HFF-Myc (cell line): ENCODE measurements at regions not wholly inside any gene's neighbourhood (a gene's known extent, or its start where the extent isn't known, plus 50 kb on each side); places are given as distances from the start of the nearest gene placed in this dataset.

Source experiments
- DNase-seq: peaks from one replicate; pipeline ENCODE4 v3.0.0-alpha.2; 2011; ENCODE audit warnings: low read depth; ENCODE audit errors: extremely low read depth
- H3K4me3 ChIP-seq: replicated peaks from 2 replicates; pipeline ENCODE4 v1.5.1; 2011; ENCODE audit warnings: low read depth, mild to moderate bottlenecking, control low read depth, low read length
- CTCF ChIP-seq: IDR thresholded peaks from 2 replicates; pipeline ENCODE4 v1.5.1; 2012; ENCODE audit warnings: mild to moderate bottlenecking, low read depth, low read length, control low read depth; ENCODE audit errors: missing control alignments

- TF ChIP-seq CTCF: no peak
- no peak overlapping the region for H3K4me3 ChIP-seq
- DNase-seq: no peak
Observed at GRCh38 chr2:2575870-2576386, 244.9 kb upstream of the MYT1L start.

- DNase-seq: no peak
- no peak for TF ChIP-seq CTCF
- H3K4me3 ChIP-seq: no peak overlapping the region
Observed at GRCh38 chr2:2575181-2575577, 244.1 kb upstream of the MYT1L start.

- no peak for TF ChIP-seq CTCF
- DNase-seq: no peak
- H3K4me3 ChIP-seq: no peak overlapping the region
Observed at GRCh38 chr2:2574401-2575180, 243.5 kb upstream of the MYT1L start.

- no peak overlapping the region for H3K4me3 ChIP-seq
- no peak for DNase-seq
- no peak for TF ChIP-seq CTCF
Observed at GRCh38 chr2:2573658-2574293, 242.7 kb upstream of the MYT1L start.

- TF ChIP-seq CTCF: no peak
- no peak overlapping the region for H3K4me3 ChIP-seq
- DNase-seq: no peak
Observed at GRCh38 chr2:2573205-2573604, 242.1 kb upstream of the MYT1L start.

GRCh38 chr2:2572393-2573204 lies 241.5 kb upstream of the MYT1L start:
- no peak for DNase-seq
- TF ChIP-seq CTCF: no peak

More at GRCh38 chr2:2572393-2573204, 241.5 kb upstream of the MYT1L start:
- H3K4me3 ChIP-seq: no peak overlapping the region
